Thoracic aorta (tissue), 2 donors: ENCODE measurements at regions not wholly inside any gene's neighbourhood (a gene's known extent, or its start where the extent isn't known, plus 50 kb on each side); places are given as distances from the start of the nearest gene placed in this dataset.

ENCODE experiments used
- ATAC-seq: fragments of 150-250 bp; one replicate; pipeline ENCODE4 v1.8.0; 2017; ENCODE audit warnings: low read depth; ENCODE audit not compliant: insufficient number of reproducible peaks, low FRiP score
- DNase-seq: peaks from one replicate; pipeline ENCODE4 v3.0.0-alpha.2; 2020; ENCODE audit warnings: low spot score
- H3K27ac ChIP-seq, 2 donors: fragments of 200-600 bp; sonication (generic); 1 replicate in 1 of 2; 2 replicates in 1 of 2; pipeline ENCODE4 v1.5.1; 2016; ENCODE audit warnings: mild to moderate bottlenecking in 2 of 2, moderate library complexity in 2 of 2
- H3K27me3 ChIP-seq: fragments of 200-600 bp; sonication (generic); replicated peaks from 2 replicates; pipeline ENCODE4 v1.6.0; 2016; ENCODE audit warnings: mild to moderate bottlenecking; ENCODE audit not compliant: insufficient read depth
- H3K36me3 ChIP-seq: fragments of 200-600 bp; sonication (generic); one replicate; pipeline ENCODE4 v1.5.1; 2016
- H3K4me1 ChIP-seq, 2 donors: fragments of 200-600 bp; sonication (generic); 1 replicate in 1 of 2; 2 replicates in 1 of 2; pipeline versions ENCODE4 v1.5.1 to v1.6.0; 2016; ENCODE audit warnings: low read depth in 2 of 2, mild to moderate bottlenecking in 1 of 2; ENCODE audit not compliant: control insufficient read depth in 1 of 2
- H3K4me3 ChIP-seq: fragments of 200-600 bp; sonication (generic); 2 replicates; pipeline ENCODE4 v1.5.1; 2016; ENCODE audit warnings: mild to moderate bottlenecking
- H3K9me3 ChIP-seq: fragments of 200-600 bp; sonication (generic); 2 replicates; pipeline ENCODE4 v1.5.1; 2016
- CTCF ChIP-seq: fragments of 200-600 bp; sonication (generic); IDR thresholded peaks from one replicate; pipeline ENCODE4 v1.5.1; 2019; ENCODE audit warnings: antibody characterized with exemption

- H3K9me3 ChIP-seq = no peaks in the 10 kb centered on the region
- H3K27ac ChIP-seq = no peak overlapping the region
- ATAC-seq (no peak), DNase-seq (no peak)
- H3K4me1 ChIP-seq = no peaks in the 10 kb centered on the region
- no peak for TF ChIP-seq CTCF
- H3K27me3 ChIP-seq = no peaks in the 10 kb centered on the region
- H3K4me3 ChIP-seq = no peak overlapping the region
- no peaks in the 10 kb centered on the region for H3K36me3 ChIP-seq
These were observed 104.3 kb upstream of the LINC00305 start for GRCh38 chr18:64253222-64253621.

DNA sequence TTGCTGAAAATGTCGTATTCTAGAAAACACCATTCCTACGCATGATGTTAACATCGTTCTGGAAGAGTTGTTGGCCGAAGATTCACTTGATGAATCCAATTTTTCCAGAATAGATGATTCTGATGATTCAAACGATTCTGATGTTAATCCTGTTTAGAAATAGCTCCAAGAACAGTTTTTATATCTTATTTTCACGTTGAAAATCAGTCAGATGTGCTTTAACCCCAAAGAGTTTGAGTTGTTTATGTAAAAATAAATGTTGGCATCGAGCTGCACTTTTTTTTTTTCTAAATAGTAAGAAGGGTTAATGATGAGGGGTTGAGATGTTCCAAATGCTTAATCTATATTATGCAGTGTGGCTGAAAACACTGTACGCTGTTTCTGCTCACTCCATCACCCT lies 99.9 kb upstream of the LINC00305 start:
- H3K27ac ChIP-seq = no peak overlapping the region
- ATAC-seq = no peak
- H3K27me3 ChIP-seq = no peaks in the 10 kb centered on the region
- H3K36me3 ChIP-seq = no peaks in the 10 kb centered on the region
- no peak for TF ChIP-seq CTCF
- peaks cover 0 to 4% of the 10 kb centered on the region in 2 donors for H3K4me1 ChIP-seq
- no peak for DNase-seq
- no peaks in the 10 kb centered on the region for H3K9me3 ChIP-seq
- no peak overlapping the region for H3K4me3 ChIP-seq

DNA sequence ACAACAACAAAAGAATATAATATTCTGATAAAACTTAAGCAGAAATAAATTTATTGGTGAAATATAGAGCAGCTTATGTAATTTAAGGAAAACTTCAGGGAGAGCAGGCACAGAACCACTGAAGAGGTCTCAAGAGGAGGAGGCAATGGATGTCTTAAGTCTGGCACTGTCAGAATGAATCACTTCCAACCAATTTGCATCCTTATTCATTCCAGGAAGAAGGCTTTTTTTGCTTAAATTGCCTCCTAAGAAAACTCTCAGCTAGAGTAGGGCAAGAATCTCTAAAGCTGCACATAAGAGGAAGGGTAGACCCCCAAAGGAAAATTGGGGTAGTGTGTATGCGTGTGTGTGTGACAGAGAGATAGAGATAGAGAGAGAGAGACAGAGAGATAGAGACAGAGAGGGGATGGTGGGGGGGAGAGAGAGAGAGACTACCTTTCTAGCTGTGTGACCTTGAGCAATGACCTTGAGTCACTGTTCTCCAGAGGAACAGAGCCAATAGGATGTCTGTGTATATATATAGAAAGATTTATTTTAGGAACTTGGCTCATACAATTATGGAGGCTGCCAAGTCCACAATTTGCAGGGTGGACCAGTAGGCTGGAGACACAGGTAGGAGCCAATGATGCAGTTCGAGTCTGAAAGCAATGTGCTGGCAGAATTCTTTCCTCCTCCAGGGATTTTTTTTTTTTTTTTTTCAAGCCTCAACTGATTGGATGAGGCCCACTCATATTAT lies 96.4 kb upstream of the LINC00305 start:
- no peaks in the 10 kb centered on the region for H3K36me3 ChIP-seq
- DNase-seq = no peak
- peak; percentile 22 for ATAC-seq
- H3K4me1 ChIP-seq = peaks cover 0 to 4% of the 10 kb centered on the region in 2 donors
- no peak overlapping the region for H3K27ac ChIP-seq
- no peak overlapping the region for H3K4me3 ChIP-seq
- H3K27me3 ChIP-seq = no peaks in the 10 kb centered on the region
- no peaks in the 10 kb centered on the region for H3K9me3 ChIP-seq
- TF ChIP-seq CTCF = no peak

DNA sequence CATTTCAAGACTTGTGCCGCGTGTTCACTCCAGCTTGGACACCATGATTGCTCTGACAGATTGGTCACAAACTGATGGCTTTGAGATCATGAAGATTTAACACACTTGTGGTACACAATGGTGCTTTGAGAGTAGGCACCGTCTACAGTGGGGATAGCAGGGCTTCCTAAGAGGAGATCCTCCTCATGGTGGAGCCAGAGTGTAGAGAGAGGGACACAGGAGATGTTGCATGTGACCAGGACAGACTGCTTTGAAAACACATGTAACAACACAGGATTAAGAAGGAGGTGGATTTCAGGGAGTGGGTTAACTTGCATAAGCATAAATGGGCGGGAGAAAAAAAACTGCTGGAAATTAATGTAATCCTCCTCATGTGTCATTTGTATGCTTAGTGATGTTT lies 95.7 kb upstream of the LINC00305 start:
- Histone ChIP-seq H3K9me3 (no peaks in the 10 kb centered on the region), H3K4me3 (no peak overlapping the region), H3K27ac (no peak overlapping the region), H3K27me3 (no peaks in the 10 kb centered on the region), H3K4me1 (peaks cover 0 to 4% of the 10 kb centered on the region in 2 donors), H3K36me3 (no peaks in the 10 kb centered on the region)
- no peak for DNase-seq
- no peak for TF ChIP-seq CTCF
- no peak for ATAC-seq

DNA sequence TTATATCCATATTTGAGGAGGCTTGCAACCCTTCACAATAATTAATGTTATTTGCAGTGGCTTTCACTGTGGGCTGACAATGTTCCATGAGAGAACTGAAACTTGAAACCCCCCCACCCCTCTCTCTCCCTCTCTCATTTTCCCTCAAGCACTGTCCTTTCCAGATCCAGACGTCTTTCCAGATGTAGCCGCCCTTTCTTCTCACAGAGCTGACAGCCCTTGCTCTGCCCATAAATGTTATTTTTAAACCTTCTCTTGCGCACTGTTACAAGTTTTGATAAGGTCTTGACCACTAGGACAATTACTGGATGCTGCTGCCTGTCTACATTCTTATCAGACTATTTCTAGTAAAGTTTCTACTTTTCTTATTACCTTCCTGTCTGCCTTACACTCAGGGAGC lies 91.4 kb upstream of the LINC00305 start:
- no peaks in the 10 kb centered on the region for H3K27me3 ChIP-seq
- ATAC-seq (no peak), DNase-seq (no peak)
- no peaks in the 10 kb centered on the region for H3K9me3 ChIP-seq
- H3K27ac ChIP-seq = no peak overlapping the region
- no peak for TF ChIP-seq CTCF
- H3K36me3 ChIP-seq = no peaks in the 10 kb centered on the region
- no peak overlapping the region for H3K4me3 ChIP-seq
- peaks cover 0 to 2% of the 10 kb centered on the region in 2 donors for H3K4me1 ChIP-seq
